H1 (cell line): ENCODE measurements at regions not wholly inside any gene's neighbourhood (a gene's known extent, or its start where the extent isn't known, plus 50 kb on each side); places are given as distances from the start of the nearest gene placed in this dataset.

Source experiments
- CTCF ChIA-PET: fragments of 300-600 bp; sonication (Branson Sonifier 250); formaldehyde crosslinking; loops from one replicate; lab custom pipeline; 2021; ENCODE audit not compliant: partially characterized antibody; lab: Charles Lee
- POLR2A ChIA-PET: fragments of 300-600 bp; sonication (Branson Sonifier 250); formaldehyde crosslinking; loops from one replicate; lab custom pipeline; 2021; ENCODE audit warnings: inconsistent platforms; ENCODE audit not compliant: partially characterized antibody; lab: Charles Lee
- DNase-seq, 2 experiments: peaks; one replicate each; pipeline versions ENCODE4 v3.0.0 to v3.0.0-alpha.2; 2010 to 2022; ENCODE audit warnings: low spot score in 2 of 2, low read depth in 1 of 2, mixed read lengths in 1 of 2
- FAIRE-seq: peaks from 2 replicates; lab custom pipeline; 2011; peaks lifted over from hg19 to GRCh38; lab: Jason Lieb, UNC
- H2AFZ ChIP-seq: 2 replicates; pipeline ENCODE4 v1.8.1; 2012; ENCODE audit warnings: low read length, inconsistent platforms
- H2AK5ac ChIP-seq: 2 replicates; pipeline ENCODE4 v1.6.1; 2013; ENCODE audit warnings: low read depth, low read length
- H2BK120ac ChIP-seq: replicated peaks from 2 replicates; pipeline ENCODE3; 2013; ENCODE audit warnings: low read depth, low read length, inconsistent platforms
- H2BK12ac ChIP-seq: 2 replicates; pipeline ENCODE4 v1.6.1; 2013; ENCODE audit warnings: low read depth, low read length
- H2BK15ac ChIP-seq: 2 replicates; pipeline ENCODE4 v1.6.1; 2013; ENCODE audit warnings: low read length
- H2BK20ac ChIP-seq: 2 replicates; pipeline ENCODE4 v1.6.1; 2013; ENCODE audit warnings: low read length
- H2BK5ac ChIP-seq: 2 replicates; pipeline ENCODE4 v1.6.1; 2013; ENCODE audit warnings: low read depth, low read length
- H3K14ac ChIP-seq: 2 replicates; pipeline ENCODE4 v1.6.1; 2013; ENCODE audit warnings: inconsistent platforms; ENCODE audit not compliant: insufficient read length
- H3K18ac ChIP-seq: 2 replicates; pipeline ENCODE4 v1.6.1; 2013; ENCODE audit warnings: low read length; ENCODE audit errors: extremely low read depth
- H3K23ac ChIP-seq: 2 replicates; pipeline ENCODE4 v1.6.1; 2013; ENCODE audit warnings: inconsistent platforms; ENCODE audit not compliant: insufficient read length
- H3K23me2 ChIP-seq: 2 replicates; pipeline ENCODE4 v1.6.1; 2013; ENCODE audit warnings: low read depth, low read length
- H3K27ac ChIP-seq: 2 replicates; pipeline ENCODE4 v1.6.1; 2011; ENCODE audit warnings: low read depth, low read length, inconsistent platforms
- H3K27me3 ChIP-seq, 4 experiments: replicated peaks in 1 of 4; 1 replicate in 1 of 4; 2 replicates in 3 of 4; pipeline versions ENCODE4 v1.6.1 to v1.8.1; 2011 to 2013; ENCODE audit warnings: low read length in 3 of 4, mild to moderate bottlenecking in 3 of 4, inconsistent platforms in 2 of 4, mixed read lengths in 2 of 4, moderate library complexity in 1 of 4; ENCODE audit not compliant: control insufficient read depth in 3 of 4, insufficient read depth in 3 of 4; ENCODE audit errors: extremely low read depth in 1 of 4
- H3K36me3 ChIP-seq, 4 experiments: 2 replicates each; pipeline versions ENCODE4 v1.6.1 to v1.8.1; 2011 to 2013; ENCODE audit warnings: mild to moderate bottlenecking in 4 of 4, low read length in 3 of 4, moderate library complexity in 2 of 4, control low read depth in 1 of 4, inconsistent platforms in 1 of 4; ENCODE audit not compliant: insufficient read depth in 4 of 4, control insufficient read depth in 2 of 4
- H3K4ac ChIP-seq: replicated peaks from 2 replicates; pipeline ENCODE3; 2013; ENCODE audit warnings: low read length, low read depth, mixed read lengths, inconsistent platforms; ENCODE audit not compliant: insufficient read length
- H3K4me1 ChIP-seq, 4 experiments: replicated peaks in 1 of 4; 1 replicate in 1 of 4; 2 replicates in 3 of 4; pipeline versions ENCODE4 v1.6.1 to v1.8.1; 2011 to 2013; ENCODE audit warnings: low read length in 3 of 4, inconsistent platforms in 2 of 4, mixed read lengths in 1 of 4; ENCODE audit not compliant: insufficient read depth in 4 of 4, control insufficient read depth in 3 of 4
- H3K4me2 ChIP-seq, 2 experiments: 2 replicates each; pipeline versions ENCODE4 v1.6.1 to v1.8.1; 2011 to 2013; ENCODE audit warnings: low read depth in 2 of 2, low read length in 2 of 2, control low read depth in 1 of 2, inconsistent platforms in 1 of 2, mild to moderate bottlenecking in 1 of 2; ENCODE audit not compliant: insufficient read depth in 1 of 2
- H3K4me3 ChIP-seq, 4 experiments: fragments of 200-600, 300-600 bp in 1 of 4; sonication (generic), shearing (Covaris generic), sonication (Bioruptor Twin) in 1 of 4; 2 replicates each; pipeline versions ENCODE4 v1.5.1 to v1.8.1; 2011 to 2016; ENCODE audit warnings: low read length in 4 of 4, low read depth in 3 of 4, control low read depth in 2 of 4, inconsistent platforms in 2 of 4, mild to moderate bottlenecking in 2 of 4, mixed read lengths in 1 of 4, moderate library complexity in 1 of 4; ENCODE audit not compliant: insufficient read depth in 2 of 4; ENCODE audit errors: extremely low read depth in 1 of 4
- H3K56ac ChIP-seq: replicated peaks from 2 replicates; pipeline ENCODE3; 2013; ENCODE audit warnings: low read depth, mild to moderate bottlenecking, mixed read lengths, low read length, inconsistent platforms; ENCODE audit not compliant: insufficient read length
- H3K79me1 ChIP-seq: 2 replicates; pipeline ENCODE4 v1.6.1; 2013; ENCODE audit warnings: low read depth, low read length, control low read depth
- H3K79me2 ChIP-seq, 2 experiments: 2 replicates each; pipeline versions ENCODE4 v1.6.1 to v1.8.1; 2012 to 2013; ENCODE audit warnings: low read length in 2 of 2, mild to moderate bottlenecking in 2 of 2, inconsistent platforms in 1 of 2; ENCODE audit not compliant: insufficient read depth in 2 of 2, control insufficient read depth in 1 of 2
- H3K9ac ChIP-seq, 4 experiments: replicated peaks in 1 of 4; 1 replicate in 1 of 4; 2 replicates in 3 of 4; pipeline versions ENCODE4 v1.6.1 to v1.8.1; 2011 to 2013; ENCODE audit warnings: low read depth in 3 of 4, low read length in 3 of 4, control low read depth in 2 of 4, mild to moderate bottlenecking in 2 of 4, moderate library complexity in 2 of 4, inconsistent platforms in 1 of 4; ENCODE audit errors: extremely low read depth in 1 of 4
- H3K9me3 ChIP-seq, 2 experiments: 2 replicates each; pipeline versions ENCODE4 v1.6.1 to v1.8.1; 2012 to 2013; ENCODE audit warnings: mild to moderate bottlenecking in 2 of 2, moderate library complexity in 2 of 2, control low read depth in 1 of 2, inconsistent platforms in 1 of 2, low read depth in 1 of 2, low read length in 1 of 2, mixed read lengths in 1 of 2; ENCODE audit not compliant: insufficient read depth in 2 of 2
- H4K20me1 ChIP-seq, 2 experiments: replicated peaks in 1 of 2; 2 replicates each; pipeline versions ENCODE3 to v1.8.1; 2011 to 2013; ENCODE audit warnings: inconsistent platforms in 2 of 2, low read length in 2 of 2, mild to moderate bottlenecking in 1 of 2; ENCODE audit not compliant: insufficient read depth in 2 of 2, control insufficient read depth in 1 of 2
- H4K5ac ChIP-seq: 2 replicates; pipeline ENCODE4 v1.6.1; 2013; ENCODE audit warnings: low read length, low read depth, mixed read lengths, inconsistent platforms; ENCODE audit not compliant: insufficient read length
- H4K8ac ChIP-seq: 2 replicates; pipeline ENCODE4 v1.8.0; 2013; ENCODE audit warnings: mild to moderate bottlenecking, moderate library complexity, low read length, inconsistent platforms; ENCODE audit not compliant: insufficient read depth; ENCODE audit errors: extremely low read depth
- H4K91ac ChIP-seq: replicated peaks from 2 replicates; pipeline ENCODE3; 2013; ENCODE audit warnings: low read length, mixed read lengths, inconsistent platforms; ENCODE audit not compliant: insufficient read length
- CBX5 ChIP-seq: fragments of 300-800, 300-1000 bp; sonication (generic); IDR thresholded peaks from 2 replicates; pipeline ENCODE4 v1.7.1; 2016; ENCODE audit warnings: antibody characterized with exemption, low read length, low read depth
- FOSL1 ChIP-seq: IDR thresholded peaks from 2 replicates; pipeline ENCODE4 v1.6.1; 2011; ENCODE audit warnings: mild to moderate bottlenecking, low read depth, low read length, moderate library complexity; ENCODE audit not compliant: insufficient read depth
- KDM1A ChIP-seq: fragments of 200-600, 300-600 bp; sonication (generic); IDR thresholded peaks from 2 replicates; pipeline ENCODE4 v1.7.1; 2016; ENCODE audit warnings: mild to moderate bottlenecking, low read length, borderline replicate concordance
- RXRA ChIP-seq: IDR thresholded peaks from 2 replicates; pipeline ENCODE4 v1.6.1; 2011; ENCODE audit warnings: low read depth, mild to moderate bottlenecking, low read length, moderate library complexity; ENCODE audit not compliant: insufficient read depth
- WGBS, 2 experiments: shearing (Covaris generic) in 1 of 2; methylation state at CpG; one replicate each; pipeline versions ENCODE4 v1.1.6 to v1.1.7; 2013 to 2015; ENCODE audit warnings: low lambda C conversion rate in 2 of 2, mixed read lengths in 2 of 2, inconsistent platforms in 1 of 2, low coverage in 1 of 2, missing lambda C conversion rate in 1 of 2; ENCODE audit not compliant: insufficient replicate concordance in 2 of 2, insufficient coverage in 1 of 2, insufficient read length in 1 of 2; ENCODE audit errors: extremely low coverage in 1 of 2, missing lambda C conversion rate in 1 of 2; 5-methylcytosine and 5-hydroxymethylcytosine counted together

DNA sequence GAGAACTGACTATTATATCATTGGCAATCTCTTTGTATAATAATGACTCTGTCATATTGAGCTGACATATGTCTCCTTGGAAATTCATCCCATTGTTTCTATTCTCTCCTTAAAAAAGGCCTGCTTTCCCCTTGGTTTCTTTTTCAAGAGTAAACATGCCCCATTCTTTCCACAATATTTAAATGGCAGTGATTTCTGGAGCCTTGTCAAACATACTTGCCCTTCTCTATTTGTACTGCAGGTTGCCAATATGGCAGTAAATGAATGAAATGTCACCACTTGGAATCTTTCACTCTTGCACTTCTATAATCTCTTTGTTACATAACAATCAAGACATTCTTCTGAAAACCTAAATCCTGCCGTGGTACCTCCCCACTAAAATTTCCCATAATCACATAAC lies 1265.1 kb upstream of the CDH8 start:
- no peak overlapping the region for H3K9ac ChIP-seq
- ChIA-PET CTCF (no interaction called here), POLR2A (no interaction called here)
- no peak overlapping the region for H4K91ac ChIP-seq
- H2BK120ac ChIP-seq, result no peak overlapping the region
- 0 out of 2 replicates have a peak, but pooled peaks cover 2% of the 10 kb centered on the region for H3K23me2 ChIP-seq
- H2AK5ac ChIP-seq, result no peak overlapping the region
- H4K5ac ChIP-seq, result no peak overlapping the region
- no peak overlapping the region for H4K8ac ChIP-seq
- H2BK12ac ChIP-seq, result no peak overlapping the region
- FAIRE-seq, result no peak
- 80% methylated on average over 1 of the region's 1 CpG; no CpG with 5 or more reads in 1 of the 2 experiments for WGBS, 2 experiments
- H3K27ac ChIP-seq, result no peak overlapping the region
- H3K79me2 ChIP-seq, result no peaks in the 10 kb centered on the region
- no peaks in the 10 kb centered on the region; a peak in 1 of 4 replicates for H3K9me3 ChIP-seq
- H3K4me3 ChIP-seq, result no peak overlapping the region
- no peak for DNase-seq
- no peaks in the 10 kb centered on the region for H3K36me3 ChIP-seq
- no peak overlapping the region for H2BK5ac ChIP-seq
- no peaks in the 10 kb centered on the region for H4K20me1 ChIP-seq
- H3K56ac ChIP-seq, result no peak overlapping the region
- no peak overlapping the region for H2AFZ ChIP-seq
- H3K18ac ChIP-seq, result no peak overlapping the region
- H3K4me1 ChIP-seq, result peaks cover 2 to 10% (median 3%) of the 10 kb centered on the region in 4 experiments; a peak in 2 of 7 replicates
- H3K27me3 ChIP-seq, result no peaks in the 10 kb centered on the region
- no peak overlapping the region for H3K14ac ChIP-seq
- no peak overlapping the region for H2BK20ac ChIP-seq
- H3K23ac ChIP-seq, result no peak overlapping the region
- H3K4me2 ChIP-seq, result no peak overlapping the region
- no peaks in the 10 kb centered on the region for H3K79me1 ChIP-seq
- H3K4ac ChIP-seq, result no peak overlapping the region
- H2BK15ac ChIP-seq, result no peak overlapping the region
- TF ChIP-seq RXRA (no peak), CBX5 (no peak), FOSL1 (no peak), KDM1A (no peak)
